CD4-positive, alpha-beta T cell treated with Interferon alpha-2 for 1 hour (primary cell): ENCODE measurements at regions not wholly inside any gene's neighbourhood (a gene's known extent, or its start where the extent isn't known, plus 50 kb on each side); places are given as distances from the start of the nearest gene placed in this dataset.
"Not testable (repeated sequence)": the region's sequence is repeated elsewhere in the genome, so short reads cannot be mapped to it uniquely, and the experiment has no call there.

Experiments used
- DNase-seq, 2 donors: peaks; one replicate each; pipeline ENCODE4 v3.0.0-alpha.2; 2020 to 2022

DNA sequence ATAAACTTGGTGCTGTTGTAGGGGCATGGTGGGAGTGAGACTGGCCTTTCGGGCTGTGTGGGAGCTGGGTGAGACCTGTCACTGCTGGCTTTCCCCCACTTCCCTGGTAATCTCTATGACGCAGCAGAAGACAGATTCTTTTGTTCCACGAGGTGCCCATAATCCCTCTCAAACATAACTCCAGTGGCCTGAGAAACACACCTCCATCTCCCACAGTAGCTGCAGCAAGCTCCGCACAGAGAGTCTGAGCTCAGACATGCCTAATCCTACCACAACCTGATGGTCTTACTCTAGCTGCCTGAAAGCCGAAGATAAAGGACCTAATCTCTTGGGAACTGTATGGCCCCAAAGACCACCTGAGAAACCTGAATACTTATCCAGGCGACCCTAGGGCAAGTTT lies 225.6 kb upstream of the CRBN start:
- no peak for DNase-seq

DNA sequence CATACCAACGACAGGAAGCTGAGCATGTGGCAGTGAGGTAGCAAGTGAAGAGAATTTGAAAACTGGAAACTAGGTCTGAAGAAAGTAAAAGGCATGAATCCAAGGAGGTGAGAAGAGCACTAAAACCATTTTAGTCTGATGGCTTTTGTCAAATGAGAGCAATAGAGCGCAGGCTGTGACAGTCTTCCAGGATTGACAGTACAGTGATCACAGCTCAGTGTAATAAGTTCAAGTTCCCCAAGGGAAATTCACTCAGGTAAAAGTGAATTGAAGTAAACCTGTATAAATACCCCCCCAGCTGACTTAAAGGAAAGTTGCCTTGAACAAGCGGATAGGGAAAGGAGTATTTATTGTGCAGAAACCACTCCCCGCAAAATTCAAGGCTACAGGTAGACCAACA lies 224.2 kb upstream of the CRBN start:
- no peak for DNase-seq

DNA sequence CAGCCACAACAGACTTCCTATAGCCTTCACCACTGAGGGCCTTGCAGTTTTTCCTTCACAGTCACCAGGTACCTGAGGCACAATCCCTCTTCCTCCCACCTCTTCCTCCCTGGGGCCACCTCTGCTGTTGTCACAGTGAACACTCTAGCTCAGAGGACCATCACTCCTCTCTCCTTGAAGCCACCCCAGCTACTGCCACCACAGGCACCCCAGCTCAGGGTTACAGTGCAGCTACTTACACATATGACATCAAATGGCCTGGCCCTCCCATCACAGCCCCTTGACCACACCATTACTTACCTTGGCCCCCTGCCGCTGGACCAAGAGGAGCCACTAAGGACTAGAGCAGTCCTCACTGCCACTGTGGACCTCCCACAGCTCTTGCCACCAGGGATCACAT lies 213.5 kb upstream of the CRBN start:
- no peak for DNase-seq

DNA sequence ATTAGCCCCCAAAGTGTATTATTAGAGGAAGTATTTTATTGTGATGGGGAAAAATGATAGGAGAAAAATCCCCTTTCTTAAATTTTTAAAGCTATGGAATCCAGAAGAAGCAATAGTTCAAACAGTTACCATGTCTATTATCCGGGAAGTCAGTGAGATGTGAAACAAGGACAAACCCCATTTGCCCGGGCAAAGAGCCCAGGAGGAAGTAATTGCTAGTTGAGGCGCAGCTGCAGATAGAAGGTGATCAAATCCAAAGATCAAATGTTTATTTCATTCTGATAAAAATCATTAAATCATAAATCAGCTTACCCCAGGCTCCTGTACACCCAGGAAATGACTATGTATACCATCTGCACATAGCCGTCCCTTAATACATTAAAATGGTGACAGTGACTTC lies 204.0 kb upstream of the CRBN start:
- DNase-seq, result no peak

DNA sequence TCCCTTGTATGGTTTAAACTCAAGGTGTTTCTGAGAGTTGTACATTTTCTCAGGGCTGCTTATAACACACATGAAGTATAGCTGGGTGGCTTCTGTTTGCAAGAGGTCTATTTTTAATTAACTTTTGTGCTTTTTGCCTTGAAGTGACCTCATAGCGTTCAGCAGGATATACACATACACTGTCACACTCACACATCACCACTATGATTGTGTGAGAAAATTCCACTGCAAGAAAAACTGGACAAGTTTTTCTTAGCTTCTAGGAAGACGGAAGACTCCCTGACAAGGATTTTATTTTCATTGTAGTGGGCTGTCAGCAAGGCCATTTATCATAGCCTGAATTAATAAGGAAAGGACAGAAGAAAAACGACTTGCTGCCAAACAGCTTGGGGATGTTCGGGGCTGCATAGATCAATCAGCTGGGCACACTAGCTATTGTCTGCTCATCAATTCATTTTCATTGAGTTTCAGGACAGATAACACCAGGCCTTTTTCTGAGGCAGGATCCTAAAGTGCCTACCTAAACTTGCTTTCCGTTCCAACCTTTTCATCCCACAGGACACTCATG lies 192.8 kb upstream of the CRBN start:
- DNase-seq, result no peak

DNA sequence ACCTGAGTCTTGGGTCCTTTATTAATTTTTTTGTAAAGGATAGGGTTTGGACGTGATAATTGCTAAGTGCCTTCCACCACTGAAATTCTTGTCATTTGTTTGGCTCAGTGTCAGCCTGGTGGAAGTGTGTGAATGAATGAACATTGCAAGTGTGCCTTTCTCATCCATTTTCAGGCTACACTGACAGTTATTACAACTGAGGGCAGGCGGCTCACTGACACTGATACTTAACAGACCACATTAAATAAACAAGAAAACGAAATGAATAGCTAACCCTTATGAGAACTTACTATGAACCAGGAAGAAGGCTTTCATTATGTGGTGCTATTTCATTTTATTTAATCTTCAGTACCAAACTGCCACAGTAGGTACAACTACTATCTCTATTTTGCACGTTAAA lies 188.8 kb upstream of the CRBN start:
- DNase-seq, result no peak

DNA sequence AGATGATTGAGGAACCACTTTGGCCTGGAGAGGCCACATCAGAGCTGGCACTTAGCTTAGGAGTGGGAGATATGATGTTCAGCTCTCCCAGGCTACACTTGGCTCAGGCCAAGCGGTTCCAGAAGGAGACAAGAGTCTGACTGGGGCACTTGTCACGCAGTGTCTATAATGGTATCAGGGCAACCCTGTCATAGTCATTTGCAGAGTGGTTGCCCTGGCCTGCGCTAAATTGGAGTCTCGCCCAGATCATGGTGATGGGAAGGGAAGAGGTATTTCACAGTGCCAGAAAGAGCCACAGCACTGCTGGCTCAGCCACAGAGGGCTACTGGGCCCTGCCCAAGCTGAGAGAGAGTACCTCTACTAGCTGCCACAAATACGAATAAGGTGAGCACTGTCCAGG lies 186.9 kb upstream of the CRBN start:
- no peak for DNase-seq

DNA sequence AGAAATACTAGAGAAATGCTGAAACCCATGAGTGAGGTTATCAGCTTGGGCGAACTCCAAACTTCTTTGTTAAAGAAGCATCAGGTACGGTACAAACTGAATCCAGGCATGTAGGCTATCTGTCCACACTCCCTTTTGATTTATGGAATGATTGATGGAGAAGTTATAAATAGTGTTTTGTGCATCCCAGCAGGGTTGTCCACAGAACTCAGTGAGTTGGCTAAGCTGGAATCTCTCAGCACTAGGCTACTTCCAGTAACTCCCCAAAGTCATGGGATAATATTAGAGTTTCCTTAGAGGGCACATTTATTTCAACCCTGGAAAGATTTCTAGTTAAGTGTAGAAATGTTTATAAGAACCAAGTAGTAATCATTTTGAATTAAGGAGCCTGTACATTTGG lies 186.2 kb upstream of the CRBN start:
- no peak for DNase-seq

DNA sequence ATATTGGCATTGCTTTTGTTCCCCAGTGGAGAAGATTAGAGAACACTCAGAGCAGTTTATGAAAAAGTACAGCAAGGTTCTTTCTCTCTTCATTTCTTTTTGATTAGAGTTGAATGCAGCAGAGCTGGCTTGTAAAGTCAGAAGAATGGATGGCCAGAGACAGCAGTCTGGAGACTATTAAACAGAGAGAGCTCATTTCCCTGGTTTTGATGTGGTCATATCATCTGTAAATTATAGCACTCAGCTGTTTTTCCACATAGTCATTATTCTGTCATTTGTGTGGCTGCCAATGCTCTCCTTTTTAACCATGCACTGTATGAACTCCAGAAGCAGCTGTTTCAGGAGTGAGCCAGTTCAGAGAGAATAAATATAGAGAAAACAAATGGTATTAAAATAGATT lies 177.4 kb upstream of the CRBN start:
- no peak for DNase-seq

DNA sequence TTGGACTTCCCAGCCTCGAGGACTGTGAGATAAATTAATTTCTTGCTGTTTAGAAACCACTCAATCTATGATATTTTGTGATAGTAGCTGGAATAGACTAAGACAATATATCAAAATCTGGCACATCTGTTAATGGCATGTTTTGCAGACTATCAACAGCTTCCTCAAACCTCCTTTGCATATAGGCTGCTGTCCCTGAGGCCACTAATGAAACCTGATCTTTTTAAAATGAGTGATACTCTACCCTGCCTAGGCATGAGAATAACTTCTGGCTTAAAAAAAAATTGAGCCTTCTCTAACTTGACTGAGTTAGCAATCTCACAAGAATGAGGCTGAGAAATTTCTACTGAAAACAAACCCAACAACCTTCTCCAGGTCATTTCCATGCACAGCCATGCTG lies 176.0 kb upstream of the CRBN start:
- no peak for DNase-seq

DNA sequence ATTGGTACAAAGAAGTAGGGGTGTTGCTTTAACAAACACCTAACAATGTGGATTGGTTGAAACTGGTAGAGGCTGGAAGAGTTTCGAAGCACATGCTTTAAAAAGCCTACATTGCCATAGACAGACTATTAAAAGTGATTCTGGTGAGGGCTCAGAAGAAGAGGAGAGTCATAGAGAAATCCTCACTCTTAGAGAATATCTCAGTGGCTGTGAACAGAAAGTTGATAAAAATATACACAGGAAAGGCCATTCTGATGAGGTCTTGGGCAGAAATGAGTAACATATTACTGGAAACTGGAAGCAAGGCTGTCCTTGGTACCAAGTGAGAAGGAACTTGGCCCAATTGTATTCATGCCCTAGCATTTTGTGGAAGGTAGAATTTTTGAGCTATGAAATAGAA lies 173.7 kb upstream of the CRBN start:
- no peak for DNase-seq

DNA sequence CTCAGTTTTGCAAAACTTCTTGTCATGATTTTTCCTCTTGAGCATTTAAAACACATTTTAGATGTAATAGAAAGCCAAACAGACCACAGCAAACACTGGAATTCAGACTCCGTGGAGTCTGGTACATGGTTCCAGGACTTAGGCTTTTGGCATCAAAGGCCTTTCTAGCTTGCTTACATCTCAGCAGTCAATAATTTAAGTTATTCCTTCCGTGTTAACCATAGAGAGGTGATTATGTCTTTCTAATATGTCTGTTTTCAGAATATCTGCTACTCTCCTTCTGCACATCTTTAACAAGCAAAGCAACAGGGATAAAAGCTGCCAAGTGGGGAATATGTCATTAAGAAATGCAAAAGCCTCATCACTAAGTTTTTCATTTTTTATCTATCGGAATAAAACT lies 171.7 kb upstream of the CRBN start:
- no peak for DNase-seq

DNA sequence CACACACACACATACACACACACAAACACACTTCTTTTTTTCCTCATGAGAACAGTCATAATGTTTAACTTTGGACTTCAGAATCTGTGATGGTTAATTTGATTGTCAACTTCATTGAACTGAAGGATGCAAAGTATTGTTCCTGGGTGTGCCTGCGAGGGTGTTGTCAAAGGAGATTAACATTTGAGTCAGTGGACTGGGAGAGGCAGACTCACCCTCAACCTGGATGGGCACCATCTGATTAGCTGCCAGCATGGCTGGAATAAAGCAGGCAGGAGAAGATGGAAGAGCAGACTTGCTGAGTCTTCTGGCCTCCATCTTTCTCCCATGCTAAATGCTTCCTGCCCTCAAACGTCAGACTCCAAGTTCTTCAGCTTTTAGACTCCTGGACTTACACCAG lies 167.6 kb upstream of the CRBN start:
- not testable (repeated sequence) for DNase-seq

DNA sequence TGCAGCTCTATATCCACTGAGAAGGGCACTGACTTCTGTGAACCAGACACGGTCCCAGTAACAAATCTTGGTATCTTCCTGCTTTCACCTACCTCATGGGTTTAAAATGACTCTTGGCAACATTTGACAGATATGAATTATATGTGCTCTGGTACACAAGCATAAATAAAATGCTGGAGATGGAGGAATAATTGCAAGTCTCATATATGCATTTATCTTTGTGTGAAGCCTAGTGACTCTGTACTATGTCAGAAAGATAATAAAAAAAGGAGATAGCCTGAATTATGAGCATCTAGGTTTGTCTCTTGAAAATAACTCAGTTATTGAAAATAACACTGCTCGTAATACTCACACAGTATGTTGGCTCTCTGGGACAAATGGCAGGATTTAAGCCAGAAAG lies 167.1 kb upstream of the CRBN start:
- no peak for DNase-seq

DNA sequence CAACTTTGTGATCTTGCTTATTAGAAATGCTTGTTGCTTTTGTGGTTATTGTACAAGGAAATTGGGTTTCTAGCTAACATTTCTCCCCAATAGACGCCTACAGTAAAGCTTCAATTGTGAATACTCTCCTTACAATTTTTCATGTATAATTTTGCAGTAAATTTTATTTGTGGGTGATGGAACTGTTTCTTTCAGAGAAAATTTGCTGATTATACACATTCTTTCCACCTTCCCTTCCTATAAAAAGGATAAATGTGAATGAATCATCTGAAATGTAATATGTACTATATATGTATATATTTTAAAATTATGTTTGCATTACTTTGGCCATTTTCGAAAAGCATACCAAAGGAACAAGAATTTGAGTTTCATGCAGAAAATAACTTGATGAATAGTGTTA lies 162.7 kb upstream of the CRBN start:
- no peak for DNase-seq

DNA sequence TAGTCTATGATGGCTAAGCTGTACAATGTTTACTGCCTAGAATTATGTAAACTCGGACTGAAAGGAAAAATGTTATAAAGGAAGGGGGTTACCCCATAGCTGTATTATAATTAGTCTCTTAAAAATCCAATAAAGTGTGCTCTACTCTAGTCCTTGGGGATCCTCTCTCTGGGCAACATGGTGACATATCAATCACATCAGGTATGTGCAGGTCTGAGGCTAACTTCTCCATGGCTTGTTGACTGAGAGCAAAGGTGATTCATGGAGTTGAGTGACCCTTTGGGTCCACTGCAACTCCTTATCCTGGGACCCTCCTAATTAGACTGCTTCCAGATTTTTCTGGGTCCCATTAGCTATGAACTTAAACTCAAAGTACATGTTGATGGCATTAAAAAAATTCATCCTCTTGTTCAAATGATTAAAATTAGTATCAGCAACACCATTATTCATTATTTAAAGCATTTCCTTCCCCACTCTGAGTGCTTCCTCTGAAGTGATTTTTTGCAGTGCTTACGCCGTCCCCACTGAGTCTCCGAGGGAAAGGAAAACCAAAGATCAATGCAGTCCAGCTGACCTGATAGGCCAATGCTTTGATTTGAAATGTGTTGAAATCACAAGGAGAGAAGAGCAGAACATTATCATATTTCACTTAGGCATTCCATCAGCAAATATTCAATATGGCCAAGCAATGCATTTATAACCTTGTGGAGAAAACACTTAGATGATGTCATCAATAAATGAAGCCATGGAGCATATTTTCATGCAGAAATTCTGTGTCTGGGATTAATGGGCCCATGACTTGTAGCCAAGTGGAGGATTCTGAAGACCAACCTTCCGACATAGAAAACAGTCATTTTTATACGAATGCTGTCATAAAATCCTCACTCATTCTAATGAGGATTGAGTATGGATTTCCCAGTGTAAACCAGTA lies 161.7 kb upstream of the CRBN start:
- DNase-seq, result no peak

DNA sequence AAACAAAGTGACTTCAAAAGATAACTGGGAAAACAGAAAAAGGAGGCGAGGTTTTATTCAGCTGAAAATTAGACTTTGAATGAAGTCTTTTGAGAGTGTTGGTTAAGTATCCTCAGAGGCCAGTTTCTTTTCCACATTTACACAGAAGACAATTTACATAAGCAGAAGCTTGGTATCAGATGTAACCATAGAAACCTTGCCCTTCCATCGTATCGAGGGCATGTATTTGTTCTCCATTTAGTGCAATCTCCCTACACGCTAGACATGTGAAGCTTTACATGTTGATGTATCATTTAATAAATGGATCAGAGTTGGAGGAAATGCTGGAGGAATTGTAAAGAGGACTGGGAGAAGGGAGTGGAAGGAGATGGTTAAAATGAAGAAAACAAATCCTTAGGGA lies 161.0 kb upstream of the CRBN start:
- DNase-seq, result no peak

DNA sequence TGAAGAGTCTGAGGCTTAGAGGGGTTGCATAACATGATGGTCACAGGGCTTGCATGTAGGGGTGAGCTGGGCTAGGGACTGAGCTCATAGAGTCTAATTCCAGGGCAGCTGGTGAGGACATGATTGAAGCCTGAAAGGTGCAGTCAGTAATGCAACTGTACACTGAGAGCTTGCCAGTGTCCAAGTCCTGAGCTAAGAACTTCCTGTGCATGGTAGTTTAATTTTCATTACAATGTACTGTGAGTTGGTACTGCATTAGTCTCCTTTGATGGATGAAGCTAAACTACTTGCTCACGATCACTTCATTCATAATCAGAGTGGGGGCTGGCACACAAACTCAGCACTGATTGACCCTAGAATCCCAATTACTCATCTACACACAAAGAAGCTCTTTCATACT lies 156.4 kb upstream of the CRBN start:
- DNase-seq, result no peak

DNA sequence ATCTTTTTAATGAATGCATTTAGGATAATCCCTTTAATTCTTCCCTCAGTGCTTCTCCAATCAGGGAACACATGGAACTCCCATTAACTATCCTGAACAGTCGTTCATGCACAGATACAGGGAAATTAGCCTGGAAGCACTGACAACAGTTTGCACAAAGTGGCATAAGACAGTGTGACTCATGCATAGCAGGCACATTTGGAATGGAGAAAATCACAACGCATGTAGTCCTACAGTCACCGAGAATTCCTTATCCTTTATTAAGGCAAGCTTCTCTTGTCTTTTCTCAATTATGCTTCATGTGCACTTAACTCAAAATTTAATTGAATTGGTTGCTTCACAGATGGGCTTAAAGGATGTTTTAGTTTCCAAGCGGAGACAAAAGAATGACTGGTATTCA lies 155.0 kb upstream of the CRBN start:
- no peak for DNase-seq

DNA sequence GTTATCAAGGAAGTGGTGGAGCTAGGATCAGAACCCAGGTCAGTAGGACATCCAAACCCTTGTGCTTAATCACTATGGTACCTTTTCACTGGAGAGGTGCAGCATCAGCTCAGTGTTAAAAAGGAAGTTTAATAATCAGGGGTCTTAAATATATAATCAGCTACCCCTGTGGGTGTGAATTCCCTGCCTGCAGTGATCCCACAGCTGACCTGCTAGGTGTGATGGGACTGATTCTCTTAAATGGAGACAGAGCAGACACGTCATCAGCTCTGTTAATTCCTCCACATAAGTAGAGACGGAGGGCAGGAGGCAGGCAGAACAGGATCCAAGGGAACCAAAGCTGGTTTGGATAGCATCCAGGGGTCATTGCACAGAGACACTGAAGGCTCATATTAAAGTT lies 154.1 kb upstream of the CRBN start:
- no peak for DNase-seq

DNA sequence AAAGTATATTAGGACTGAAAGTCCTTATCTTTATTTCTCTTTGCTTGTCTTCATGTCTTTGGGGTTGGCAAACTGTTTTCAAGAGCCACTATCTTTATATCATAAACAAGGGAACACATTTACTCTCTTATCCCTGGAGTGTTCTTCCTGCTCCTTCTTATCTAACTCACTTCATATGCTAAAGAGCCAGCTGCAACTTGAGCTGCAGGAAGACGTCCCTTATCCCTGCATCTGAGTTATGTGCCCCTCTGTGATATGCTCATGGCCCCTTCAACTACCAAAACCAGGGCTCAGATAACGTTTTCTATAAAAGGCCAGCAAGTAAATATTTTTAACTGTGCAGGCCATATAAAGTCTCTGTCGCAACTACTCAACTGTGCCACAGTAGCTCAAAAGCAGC lies 137.0 kb upstream of the CRBN start:
- DNase-seq, result no peak

DNA sequence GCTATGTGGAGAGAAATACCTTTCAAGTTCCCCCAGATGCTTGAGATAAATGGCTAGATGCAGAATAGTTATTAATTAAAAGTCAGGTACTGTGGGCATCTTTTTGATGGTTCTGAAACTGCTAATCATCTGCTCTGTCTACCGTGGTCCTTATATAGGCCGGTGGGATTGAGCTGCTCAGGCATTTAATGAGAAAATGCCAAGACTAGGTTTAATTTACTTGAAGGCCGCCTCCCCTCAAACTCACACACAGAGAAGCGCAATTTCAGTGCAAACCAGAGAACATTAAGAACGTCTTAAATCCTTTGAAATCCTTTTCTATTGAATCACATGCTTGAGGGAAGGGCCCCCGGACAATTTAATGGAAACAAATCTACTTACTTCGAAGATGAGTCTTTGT lies 136.4 kb upstream of the CRBN start:
- no peak for DNase-seq

DNA sequence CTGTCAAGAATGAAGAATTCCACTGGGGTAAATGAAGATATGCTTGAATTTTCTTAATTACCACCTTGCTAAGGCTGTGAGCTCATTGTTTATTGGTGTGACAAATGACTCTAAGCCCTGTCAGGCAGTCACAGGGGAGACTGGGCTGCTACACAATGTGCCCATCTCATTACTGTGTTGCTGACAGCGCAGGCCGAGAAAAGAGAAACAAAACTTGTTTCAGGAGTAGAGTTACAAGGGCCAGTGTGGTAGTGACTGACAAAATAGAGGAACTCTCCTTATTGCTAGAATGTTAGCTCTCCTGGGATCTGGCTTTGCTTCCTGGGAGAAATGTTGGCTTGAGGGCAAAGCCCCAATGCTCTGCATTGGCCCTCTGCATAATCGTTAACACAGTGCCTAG lies 130.4 kb upstream of the CRBN start:
- DNase-seq, result no peak

DNA sequence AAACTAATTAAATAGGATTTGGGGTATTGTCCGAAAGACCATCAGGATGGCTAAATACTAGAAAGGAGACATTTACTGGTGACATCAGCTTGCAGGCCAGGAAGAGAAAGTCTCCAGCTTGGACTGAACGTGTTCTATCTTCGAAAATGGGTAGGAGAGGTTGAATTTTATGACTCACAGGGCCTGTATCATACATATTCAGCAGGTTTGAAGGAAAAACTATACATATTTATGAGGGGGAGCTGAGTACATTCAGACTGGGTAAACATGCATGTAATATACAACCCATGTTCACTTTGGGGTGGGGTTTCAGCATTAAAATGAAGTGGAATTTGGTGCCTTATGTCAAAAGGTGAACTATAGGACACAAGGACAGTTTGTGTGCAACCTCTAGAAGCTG lies 129.3 kb upstream of the CRBN start:
- DNase-seq, result no peak

DNA sequence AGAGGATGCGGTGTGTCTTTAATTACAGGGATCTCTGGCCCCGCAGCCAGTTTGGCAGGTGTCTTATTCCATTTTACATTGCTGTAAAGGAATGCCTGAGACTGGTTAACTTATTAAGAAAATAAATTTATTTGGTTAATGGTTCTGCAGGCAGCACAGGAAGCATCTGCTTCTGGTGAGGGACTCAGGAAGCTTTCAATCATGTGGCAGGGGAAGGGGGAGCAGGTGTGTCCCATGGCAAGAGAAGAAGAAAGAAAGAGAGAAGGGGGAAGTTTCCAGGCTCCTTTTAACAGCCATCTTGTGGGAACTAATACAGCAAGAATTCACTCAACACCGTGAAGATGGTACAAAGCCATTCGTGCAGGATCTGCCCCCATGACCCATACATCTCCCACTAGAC lies 128.0 kb upstream of the CRBN start:
- DNase-seq, result no peak
